Right lobe of liver (tissue), 6 donors: ENCODE measurements at regions not wholly inside any gene's neighbourhood (a gene's known extent, or its start where the extent isn't known, plus 50 kb on each side); places are given as distances from the start of the nearest gene placed in this dataset.

Experiments used
- ATAC-seq, 4 donors: fragments of 200-7000 bp; cut with Tn5 transposase; one replicate each; pipeline ENCODE4 v1.9.1; 2020; ENCODE audit warnings: mild to moderate bottlenecking in 4 of 4, moderate library complexity in 4 of 4
- DNase-seq, 3 donors: peaks; one replicate each; pipeline ENCODE4 v3.0.0-alpha.2; 2020
- H3K27ac ChIP-seq, 3 donors: fragments of 200-600 bp; one replicate each; pipeline ENCODE4 v1.8.0; 2022
- H3K27me3 ChIP-seq, 2 donors: fragments of 200-600 bp; one replicate each; pipeline ENCODE4 v1.8.0; 2022
- H3K36me3 ChIP-seq, 4 donors: fragments of 200-600 bp; sonication (generic) in 1 of 4; one replicate each; pipeline versions ENCODE4 v1.5.1 to v1.8.0; 2017 to 2022; ENCODE audit warnings: control low read depth in 1 of 4
- H3K4me1 ChIP-seq, 4 donors: fragments of 200-600 bp; sonication (generic) in 1 of 4; one replicate each; pipeline versions ENCODE4 v1.5.1 to v1.8.0; 2017 to 2022; ENCODE audit warnings: control low read depth in 1 of 4
- H3K4me3 ChIP-seq, 3 donors: fragments of 200-600 bp; one replicate each; pipeline ENCODE4 v1.8.0; 2022
- H3K9me3 ChIP-seq, 4 donors: fragments of 200-600 bp; sonication (generic) in 1 of 4; one replicate each; pipeline versions ENCODE4 v1.5.1 to v1.8.0; 2017 to 2022; ENCODE audit warnings: control low read depth in 1 of 4
- POLR2A ChIP-seq: fragments of 450-650 bp; IDR thresholded peaks from one replicate; pipeline ENCODE4 v1.6.1; 2017; ENCODE audit warnings: antibody characterized with exemption, mild to moderate bottlenecking
- WGBS: methylation state at CpG from one replicate; pipeline ENCODE4 v1.1.6; 2018; ENCODE audit warnings: low coverage, low lambda C conversion rate; ENCODE audit not compliant: insufficient coverage; ENCODE audit errors: missing lambda C conversion rate; 5-methylcytosine and 5-hydroxymethylcytosine counted together
- intact Hi-C, 2 donors: fragments of 100-400 bp; cut with DNase I; formaldehyde crosslinking; loops; one replicate each; pipeline versions ENCODE4 v1.11.2 to v1.14.1; 2022
- TF ChIP-seq, protein P1 (sequence below), 4 donors: fragments of 200-600 bp in 3 of 4; fragments of 450-650 bp in 1 of 4; IDR thresholded peaks; one replicate each; pipeline versions ENCODE4 v1.5.1 to v1.8.0; 2016 to 2022; ENCODE audit warnings: antibody characterized with exemption in 4 of 4, mild to moderate bottlenecking in 2 of 4
- donor health status: DM: no; HTN: yes; CAD: no.
- donor health status: DM: no; HTN: no; CAD: no.
- donor health status: DM: no; HTN: no; CAD: no.
- donor health status: DM: no; HTN: yes; CAD: no.
- donor health status: DM: no; HTN: yes; CAD: no.

DNA sequence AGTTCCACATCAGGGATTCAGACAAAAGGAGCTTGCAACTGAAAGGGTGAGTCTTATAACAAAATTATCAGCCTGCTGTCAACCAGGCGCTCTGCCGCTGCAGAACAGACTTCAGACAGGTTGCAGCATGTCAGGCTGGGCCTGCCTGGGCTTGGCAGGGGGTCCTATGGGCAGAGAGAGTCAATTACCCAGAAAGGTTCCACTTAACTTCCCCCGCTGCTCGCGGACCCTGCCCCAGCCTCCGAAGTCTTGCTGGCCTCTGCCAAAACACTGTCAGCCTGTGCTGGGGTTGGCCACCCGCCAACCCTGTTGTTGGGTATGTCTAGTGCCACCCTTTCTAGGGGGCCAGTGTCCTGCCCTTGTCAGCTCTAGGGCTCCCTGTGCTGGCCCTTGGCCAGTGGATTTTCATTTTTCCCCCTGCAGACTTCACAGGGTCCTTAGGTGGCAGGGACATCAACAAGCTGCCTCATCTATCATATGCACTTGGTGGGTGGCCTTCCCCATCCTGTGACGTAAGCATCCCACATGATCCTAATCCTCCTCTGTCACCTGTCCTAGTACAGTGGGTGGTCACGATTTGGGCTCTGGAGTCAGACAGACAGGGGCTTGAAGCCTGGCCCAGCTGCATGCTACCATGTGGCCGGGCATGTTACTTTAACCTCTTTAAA is 166.5 kb upstream of the CADM1 start:
- ATAC-seq = no peak
- no peak overlapping the region for H3K27ac ChIP-seq
- 87% methylated on average over 3 of the region's 10 CpGs for WGBS
- TF ChIP-seq, protein P1, sequence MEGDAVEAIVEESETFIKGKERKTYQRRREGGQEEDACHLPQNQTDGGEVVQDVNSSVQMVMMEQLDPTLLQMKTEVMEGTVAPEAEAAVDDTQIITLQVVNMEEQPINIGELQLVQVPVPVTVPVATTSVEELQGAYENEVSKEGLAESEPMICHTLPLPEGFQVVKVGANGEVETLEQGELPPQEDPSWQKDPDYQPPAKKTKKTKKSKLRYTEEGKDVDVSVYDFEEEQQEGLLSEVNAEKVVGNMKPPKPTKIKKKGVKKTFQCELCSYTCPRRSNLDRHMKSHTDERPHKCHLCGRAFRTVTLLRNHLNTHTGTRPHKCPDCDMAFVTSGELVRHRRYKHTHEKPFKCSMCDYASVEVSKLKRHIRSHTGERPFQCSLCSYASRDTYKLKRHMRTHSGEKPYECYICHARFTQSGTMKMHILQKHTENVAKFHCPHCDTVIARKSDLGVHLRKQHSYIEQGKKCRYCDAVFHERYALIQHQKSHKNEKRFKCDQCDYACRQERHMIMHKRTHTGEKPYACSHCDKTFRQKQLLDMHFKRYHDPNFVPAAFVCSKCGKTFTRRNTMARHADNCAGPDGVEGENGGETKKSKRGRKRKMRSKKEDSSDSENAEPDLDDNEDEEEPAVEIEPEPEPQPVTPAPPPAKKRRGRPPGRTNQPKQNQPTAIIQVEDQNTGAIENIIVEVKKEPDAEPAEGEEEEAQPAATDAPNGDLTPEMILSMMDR (IDR thresholded peaks at IDR 0.05) = no peak
- TF ChIP-seq POLR2A = no peak
- DNase-seq = no peak
- H3K36me3 ChIP-seq = no peaks in the 10 kb centered on the region
- H3K9me3 ChIP-seq = no peaks in the 10 kb centered on the region
- H3K4me3 ChIP-seq = no peak overlapping the region
- H3K27me3 ChIP-seq = no peaks in the 10 kb centered on the region
- intact Hi-C loops = no loop called here
- H3K4me1 ChIP-seq = no peaks in the 10 kb centered on the region

DNA sequence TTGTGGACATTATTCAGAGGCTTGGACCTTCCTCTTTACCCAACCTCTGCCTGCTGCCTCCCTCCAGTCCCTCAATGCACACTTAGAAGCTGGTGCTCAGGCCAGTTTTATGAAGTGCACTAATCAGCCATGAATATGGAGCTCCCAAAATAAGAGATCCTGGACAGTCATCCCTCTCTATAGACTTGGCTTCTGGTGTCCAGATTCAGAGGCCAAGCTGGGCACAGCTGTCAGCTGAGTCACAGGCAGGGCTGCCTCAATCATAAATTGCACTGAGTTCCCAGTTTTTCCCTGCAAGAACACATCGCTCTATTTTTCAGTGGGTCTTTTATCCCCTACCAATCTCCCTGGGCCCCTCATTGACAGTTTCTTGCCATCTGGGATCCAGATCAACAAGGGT is 161.7 kb upstream of the CADM1 start:
- H3K9me3 ChIP-seq = no peaks in the 10 kb centered on the region
- no peak overlapping the region for H3K27ac ChIP-seq
- no peaks in the 10 kb centered on the region for H3K36me3 ChIP-seq
- no peak overlapping the region for H3K4me3 ChIP-seq
- no peak for TF ChIP-seq POLR2A
- TF ChIP-seq, protein P1 (IDR thresholded peaks at IDR 0.05) = no peak
- H3K27me3 ChIP-seq = no peaks in the 10 kb centered on the region
- intact Hi-C loops = no loop called here
- no CpG with 5 or more reads among the region's 1 CpG for WGBS
- ATAC-seq (no peak), DNase-seq (no peak)
- H3K4me1 ChIP-seq = no peaks in the 10 kb centered on the region

DNA sequence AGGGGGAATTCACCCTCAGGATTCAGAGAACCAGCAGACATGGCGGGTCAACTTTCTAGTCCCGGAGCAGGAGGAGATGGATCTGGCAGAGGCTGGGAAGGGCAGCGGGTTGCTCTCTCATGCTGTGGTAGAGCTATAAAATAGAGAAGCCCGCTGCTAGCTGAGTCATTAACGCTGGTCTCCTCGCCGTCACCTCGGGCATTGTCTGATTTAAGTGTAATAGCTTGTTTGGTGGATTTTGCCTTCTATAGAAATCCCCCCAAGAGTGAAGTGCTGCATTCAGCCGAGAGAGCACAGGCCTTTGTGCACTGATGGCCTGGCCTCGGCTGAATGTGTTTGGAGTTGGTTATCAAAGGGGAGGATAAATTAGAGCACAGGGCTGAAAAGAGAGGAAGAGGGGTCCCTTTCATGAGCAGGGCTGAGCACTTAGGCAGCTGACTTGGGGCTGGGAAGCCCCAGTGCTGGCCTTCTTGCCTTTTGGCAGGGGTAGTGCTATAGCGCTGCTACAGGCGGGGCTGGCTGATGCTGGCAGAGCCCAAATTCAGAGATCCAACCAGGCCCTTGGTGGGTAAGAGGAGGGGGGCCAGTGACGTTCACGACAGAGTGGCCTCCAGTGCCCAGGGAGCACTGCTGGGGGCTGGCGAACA is 161.1 kb upstream of the CADM1 start:
- no peaks in the 10 kb centered on the region for H3K36me3 ChIP-seq
- no peak for DNase-seq
- H3K27ac ChIP-seq = no peak overlapping the region
- intact Hi-C loops = no loop called here
- no peak overlapping the region for H3K4me3 ChIP-seq
- TF ChIP-seq, protein P1 (IDR thresholded peaks at IDR 0.05) = no peak
- no peak for TF ChIP-seq POLR2A
- no peaks in the 10 kb centered on the region for H3K9me3 ChIP-seq
- H3K4me1 ChIP-seq = no peaks in the 10 kb centered on the region
- H3K27me3 ChIP-seq = no peaks in the 10 kb centered on the region
- no peak for ATAC-seq
- WGBS = 89% methylated on average over 10 of the region's 15 CpGs

DNA sequence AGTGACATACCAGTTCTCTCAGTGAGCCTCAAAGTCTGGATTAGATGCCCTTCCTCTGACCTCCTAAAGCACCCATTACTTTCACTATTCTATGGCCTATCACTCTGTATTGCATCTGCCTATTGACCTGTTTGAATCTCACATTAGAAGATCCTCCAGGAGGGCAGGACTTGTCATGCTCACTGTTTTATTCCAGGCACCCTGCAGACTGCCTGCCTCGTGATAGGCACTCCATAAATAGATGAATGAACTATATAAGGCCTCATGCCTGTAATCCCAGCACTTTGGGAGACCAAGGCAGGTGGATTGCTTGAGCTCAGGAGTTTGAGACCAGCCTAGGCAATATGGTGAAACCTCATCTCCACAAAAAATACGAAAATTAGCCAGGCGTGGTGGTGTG is 160.1 kb upstream of the CADM1 start:
- TF ChIP-seq, protein P1 (IDR thresholded peaks at IDR 0.05) = no peak
- TF ChIP-seq POLR2A = no peak
- WGBS = 87% methylated on average over 3 of the region's 3 CpGs
- peaks cover 0 to 6% of the 10 kb centered on the region in 2 donors for H3K27me3 ChIP-seq
- no peaks in the 10 kb centered on the region for H3K36me3 ChIP-seq
- intact Hi-C loops = no loop called here
- H3K27ac ChIP-seq = no peak overlapping the region
- H3K4me1 ChIP-seq = peaks cover 0 to 5% (median 0%) of the 10 kb centered on the region in 4 donors
- H3K4me3 ChIP-seq = no peak overlapping the region
- ATAC-seq = no peak
- no peak for DNase-seq
- H3K9me3 ChIP-seq = no peaks in the 10 kb centered on the region
